SK-N-SH (cell line): ENCODE measurements at regions not wholly inside any gene's neighbourhood (a gene's known extent, or its start where the extent isn't known, plus 50 kb on each side); places are given as distances from the start of the nearest gene placed in this dataset.

Experiments used
- CTCF ChIA-PET: fragments of 300-600, 350-600 bp; formaldehyde crosslinking; extraction: SDS; loops from one replicate; lab custom pipeline; 2021; lab: Yijun Ruan, JAX
- POLR2A ChIA-PET: fragments of 350-600 bp; sonication (Branson Sonifier 250); formaldehyde crosslinking; extraction: SDS; loops from one replicate; lab custom pipeline; 2020; ENCODE audit warnings: antibody characterized with exemption, inconsistent platforms; lab: Yijun Ruan, JAX
- DNase-seq: peaks from one replicate; pipeline ENCODE4 v3.0.0; 2012
- H2AFZ ChIP-seq: fragments of 200-600 bp; sonication (generic); 2 replicates; pipeline ENCODE4 v1.8.1; 2016; ENCODE audit warnings: antibody characterized with exemption, mild to moderate bottlenecking, low read depth
- H3F3A ChIP-seq: fragments of 200-600 bp; sonication (generic); replicated peaks from 2 replicates; pipeline ENCODE3; 2016; ENCODE audit warnings: antibody characterized with exemption, mild to moderate bottlenecking; ENCODE audit not compliant: insufficient read depth
- H3K27ac ChIP-seq, 2 experiments: fragments of 200-500 bp in 1 of 2; fragments of 200-600 bp in 1 of 2; sonication (Bioruptor generic) in 1 of 2; sonication (generic), shearing (Covaris generic) in 1 of 2; 2 replicates each; pipeline versions ENCODE4 v1.5.1 to v1.6.1; 2014 to 2016; ENCODE audit warnings: low read depth in 2 of 2, inconsistent platforms in 1 of 2, low read length in 1 of 2, mild to moderate bottlenecking in 1 of 2, mixed read lengths in 1 of 2
- H3K27me3 ChIP-seq: fragments of 200-600 bp; sonication (generic), shearing (Covaris generic); 2 replicates; pipeline ENCODE4 v1.6.1; 2016; ENCODE audit warnings: mixed run types; ENCODE audit not compliant: insufficient read depth
- H3K36me3 ChIP-seq, 2 experiments: fragments of 200-500 bp in 1 of 2; fragments of 200-600 bp in 1 of 2; sonication (Bioruptor generic) in 1 of 2; sonication (generic) in 1 of 2; replicated peaks in 1 of 2; 2 replicates each; pipeline versions ENCODE3 to v1.5.1; 2014 to 2016; ENCODE audit warnings: low read length in 1 of 2, mild to moderate bottlenecking in 1 of 2; ENCODE audit not compliant: insufficient read depth in 2 of 2, control insufficient read depth in 1 of 2
- H3K4me1 ChIP-seq, 2 experiments: fragments of 200-500 bp in 1 of 2; fragments of 200-600 bp in 1 of 2; sonication (Bioruptor generic) in 1 of 2; sonication (generic), shearing (Covaris generic) in 1 of 2; 2 replicates each; pipeline versions ENCODE4 v1.5.1 to v1.6.1; 2014 to 2016; ENCODE audit warnings: low read depth in 1 of 2, low read length in 1 of 2, mixed run types in 1 of 2; ENCODE audit not compliant: insufficient read depth in 2 of 2, control insufficient read depth in 1 of 2
- H3K4me2 ChIP-seq: fragments of 200-600 bp; sonication (generic), shearing (Covaris generic); 2 replicates; pipeline ENCODE4 v1.6.1; 2017; ENCODE audit warnings: mixed run types
- H3K4me3 ChIP-seq, 2 experiments: fragments of 200-500 bp in 1 of 2; fragments of 200-600 bp in 1 of 2; sonication (Bioruptor generic) in 1 of 2; sonication (generic), shearing (Covaris generic) in 1 of 2; 2 replicates each; pipeline versions ENCODE4 v1.5.1 to v1.8.1; 2014 to 2016; ENCODE audit warnings: low read depth in 2 of 2, inconsistent platforms in 1 of 2, low read length in 1 of 2, mild to moderate bottlenecking in 1 of 2, mixed read lengths in 1 of 2, moderate library complexity in 1 of 2
- H3K79me2 ChIP-seq: fragments of 200-600 bp; sonication (generic); 2 replicates; pipeline ENCODE4 v1.8.1; 2017; ENCODE audit warnings: mild to moderate bottlenecking; ENCODE audit not compliant: insufficient read depth
- H3K9ac ChIP-seq: fragments of 200-600 bp; sonication (generic); 2 replicates; pipeline ENCODE4 v1.6.1; 2017; ENCODE audit warnings: mixed run types
- H3K9me2 ChIP-seq: fragments of 200-600 bp; sonication (generic); 2 replicates; pipeline ENCODE4 v1.6.1; 2017; ENCODE audit warnings: mixed run types
- H3K9me3 ChIP-seq: fragments of 200-600 bp; sonication (generic); 2 replicates; pipeline ENCODE4 v1.6.1; 2017; ENCODE audit warnings: mixed run types, mild to moderate bottlenecking, moderate library complexity
- H4K20me1 ChIP-seq: fragments of 200-600 bp; sonication (generic); 2 replicates; pipeline ENCODE4 v1.6.1; 2017; ENCODE audit warnings: mild to moderate bottlenecking, mixed run types; ENCODE audit not compliant: insufficient read depth
- EP300 ChIP-seq, 2 experiments: IDR thresholded peaks; 2 replicates each; pipeline versions ENCODE4 v1.4.0 to v1.6.1; 2012; ENCODE audit warnings: borderline replicate concordance in 1 of 2, low read depth in 1 of 2, low read length in 1 of 2
- FOXM1 ChIP-seq: IDR thresholded peaks from 2 replicates; pipeline ENCODE4 v1.4.0; 2012; ENCODE audit warnings: low read depth, mild to moderate bottlenecking
- JUND ChIP-seq: IDR thresholded peaks from 2 replicates; pipeline ENCODE4 v1.4.0; 2012
- MXI1 ChIP-seq: IDR thresholded peaks from 2 replicates; pipeline ENCODE4 v1.6.1; 2012; ENCODE audit warnings: mild to moderate bottlenecking, low read depth, low read length, improper control_type of control experiment
- NRF1 ChIP-seq: IDR thresholded peaks from 2 replicates; pipeline ENCODE4 v1.6.1; 2012; ENCODE audit warnings: low read depth, mild to moderate bottlenecking, low read length
- POLR2AphosphoS5 ChIP-seq: IDR thresholded peaks from 2 replicates; pipeline ENCODE4 v1.6.1; 2012; ENCODE audit warnings: low read depth, low read length
- RCOR1 ChIP-seq: fragments of 150-350 bp; IDR thresholded peaks from 2 replicates; pipeline ENCODE4 v1.6.1; 2017; ENCODE audit warnings: antibody characterized with exemption, low read length
- RXRA ChIP-seq: IDR thresholded peaks from 2 replicates; pipeline ENCODE4 v1.4.0; 2012; ENCODE audit warnings: low read depth, mild to moderate bottlenecking, borderline replicate concordance
- TCF12 ChIP-seq: IDR thresholded peaks from 2 replicates; pipeline ENCODE4 v1.4.0; 2012
- TEAD4 ChIP-seq: IDR thresholded peaks from 2 replicates; pipeline ENCODE4 v1.4.0; 2012; ENCODE audit warnings: mild to moderate bottlenecking, borderline replicate concordance; ENCODE audit not compliant: insufficient read depth
- YY1 ChIP-seq: IDR thresholded peaks from 2 replicates; pipeline ENCODE4 v1.4.0; 2012; ENCODE audit warnings: low read depth, mild to moderate bottlenecking
- WGBS: methylation state at CpG from one replicate; pipeline ENCODE4 v1.1.6; 2017; ENCODE audit warnings: low lambda C conversion rate; 5-methylcytosine and 5-hydroxymethylcytosine counted together
- TF ChIP-seq, protein P1 (sequence below): IDR thresholded peaks from 2 replicates; pipeline ENCODE4 v1.4.0; 2012; ENCODE audit warnings: low read depth
- TF ChIP-seq, protein P2 (sequence below): IDR thresholded peaks from 2 replicates; pipeline ENCODE4 v1.4.0; 2012; ENCODE audit warnings: low read depth, borderline replicate concordance

DNA sequence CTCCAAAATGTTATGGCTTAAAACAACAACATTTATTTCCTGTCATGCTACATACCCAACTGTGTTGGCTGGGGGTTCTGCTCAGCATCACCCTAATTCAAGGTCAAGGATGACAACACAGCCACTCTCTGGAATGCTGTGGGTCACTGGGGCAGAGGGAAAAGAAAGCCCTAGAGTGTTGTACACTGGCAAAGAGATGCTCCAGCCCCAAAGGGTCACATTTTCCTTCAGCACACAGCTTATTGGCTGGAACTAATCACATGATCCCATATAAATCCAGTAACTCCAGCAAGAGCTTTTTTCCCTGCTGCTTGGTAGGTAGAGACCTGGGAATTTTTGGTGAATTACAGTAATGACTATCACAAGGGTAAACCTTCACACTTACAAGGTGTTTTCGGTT lies 1041.4 kb downstream of the NTRK3 start:
- H3K27ac ChIP-seq = no peak overlapping the region
- CTCF ChIA-PET = interaction anchor here (1.3 kb wide), 1 partner anchor 12 kb away, joined by 3 read pairs; no protein-coding TSS in a partner anchor
- H3K4me3 ChIP-seq = no peak overlapping the region
- H3K4me2 ChIP-seq = no peak overlapping the region
- 0 out of 4 replicates have a peak, but pooled peaks cover 0 to 3% of the 10 kb centered on the region in 2 experiments for H3K4me1 ChIP-seq
- H3K27me3 ChIP-seq = no peaks in the 10 kb centered on the region
- TF ChIP-seq POLR2AphosphoS5 (no peak), JUND (no peak), NRF1 (no peak), MXI1 (no peak), EP300 (IDR thresholded peaks at IDR 0.05; ENCODE audit: borderline replicate concordance in 1 of 2, low read depth in 1 of 2, low read length in 1 of 2) (no peak), YY1 (no peak), TEAD4 (no peak), RCOR1 (no peak), FOXM1 (no peak), RXRA (no peak)
- TF ChIP-seq, protein P1, sequence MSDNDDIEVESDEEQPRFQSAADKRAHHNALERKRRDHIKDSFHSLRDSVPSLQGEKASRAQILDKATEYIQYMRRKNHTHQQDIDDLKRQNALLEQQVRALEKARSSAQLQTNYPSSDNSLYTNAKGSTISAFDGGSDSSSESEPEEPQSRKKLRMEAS = no peak
- 64% methylated on average over 1 of the region's 1 CpG for WGBS
- POLR2A ChIA-PET = no interaction called here
- no peaks in the 10 kb centered on the region for H3K79me2 ChIP-seq
- DNase-seq = no peak
- no peak overlapping the region for H3K9ac ChIP-seq
- no peaks in the 10 kb centered on the region for H3K9me2 ChIP-seq
- no peak overlapping the region for H2AFZ ChIP-seq
- H3K36me3 ChIP-seq = no peaks in the 10 kb centered on the region
- no peaks in the 10 kb centered on the region for H4K20me1 ChIP-seq
- peaks cover 7% of the 10 kb centered on the region for H3F3A ChIP-seq
- no peaks in the 10 kb centered on the region for H3K9me3 ChIP-seq

DNA sequence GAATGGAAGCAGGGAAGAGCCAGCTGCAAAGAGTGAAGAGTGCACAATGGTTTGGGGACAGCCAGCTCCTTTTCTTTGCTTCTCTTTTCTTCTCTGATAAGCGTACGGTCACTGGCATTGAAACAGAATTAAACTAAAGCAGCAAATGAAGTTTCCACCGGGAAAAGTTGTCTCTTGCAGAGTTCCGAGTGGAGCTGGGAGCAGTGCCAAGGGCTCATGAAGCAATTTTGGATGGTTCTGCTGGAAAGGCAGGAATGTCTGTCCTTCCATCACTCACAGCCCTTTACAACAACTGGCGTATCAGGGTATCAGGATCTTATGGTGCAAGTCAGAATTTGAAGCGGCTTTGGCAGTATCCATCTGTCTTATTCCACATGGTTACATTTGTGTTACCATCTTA lies 1042.9 kb downstream of the NTRK3 start:
- H3K27me3 ChIP-seq = no peaks in the 10 kb centered on the region
- H3K27ac ChIP-seq = no peak overlapping the region
- H3K4me3 ChIP-seq = no peak overlapping the region
- no peaks in the 10 kb centered on the region for H4K20me1 ChIP-seq
- ChIA-PET POLR2A (no interaction called here), CTCF (interaction anchor here (0.8 kb wide), 1 partner anchor 15 kb away, joined by 3 read pairs; no protein-coding TSS in a partner anchor)
- TF ChIP-seq RXRA (no peak), JUND (no peak), TCF12 (no peak)
- TF ChIP-seq, protein P2, sequence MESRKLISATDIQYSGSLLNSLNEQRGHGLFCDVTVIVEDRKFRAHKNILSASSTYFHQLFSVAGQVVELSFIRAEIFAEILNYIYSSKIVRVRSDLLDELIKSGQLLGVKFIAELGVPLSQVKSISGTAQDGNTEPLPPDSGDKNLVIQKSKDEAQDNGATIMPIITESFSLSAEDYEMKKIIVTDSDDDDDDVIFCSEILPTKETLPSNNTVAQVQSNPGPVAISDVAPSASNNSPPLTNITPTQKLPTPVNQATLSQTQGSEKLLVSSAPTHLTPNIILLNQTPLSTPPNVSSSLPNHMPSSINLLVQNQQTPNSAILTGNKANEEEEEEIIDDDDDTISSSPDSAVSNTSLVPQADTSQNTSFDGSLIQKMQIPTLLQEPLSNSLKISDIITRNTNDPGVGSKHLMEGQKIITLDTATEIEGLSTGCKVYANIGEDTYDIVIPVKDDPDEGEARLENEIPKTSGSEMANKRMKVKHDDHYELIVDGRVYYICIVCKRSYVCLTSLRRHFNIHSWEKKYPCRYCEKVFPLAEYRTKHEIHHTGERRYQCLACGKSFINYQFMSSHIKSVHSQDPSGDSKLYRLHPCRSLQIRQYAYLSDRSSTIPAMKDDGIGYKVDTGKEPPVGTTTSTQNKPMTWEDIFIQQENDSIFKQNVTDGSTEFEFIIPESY = no peak
- no peaks in the 10 kb centered on the region for H3K4me1 ChIP-seq
- 57% methylated on average over 6 of the region's 6 CpGs for WGBS
- H3K9ac ChIP-seq = no peak overlapping the region
- H3K9me3 ChIP-seq = no peaks in the 10 kb centered on the region
- H3K36me3 ChIP-seq = no peaks in the 10 kb centered on the region
- H3K4me2 ChIP-seq = no peak overlapping the region
- no peak overlapping the region for H2AFZ ChIP-seq
- H3F3A ChIP-seq = peaks cover 3% of the 10 kb centered on the region
- no peaks in the 10 kb centered on the region for H3K9me2 ChIP-seq
- no peak for DNase-seq
- H3K79me2 ChIP-seq = no peaks in the 10 kb centered on the region
